HCT116 (cell line): ENCODE measurements at regions not wholly inside any gene's neighbourhood (a gene's known extent, or its start where the extent isn't known, plus 50 kb on each side); places are given as distances from the start of the nearest gene placed in this dataset.

Experiments used
- ATF3 ChIP-seq: IDR thresholded peaks from 2 replicates; pipeline ENCODE4 v1.6.1; 2012
- CEBPB ChIP-seq: IDR thresholded peaks from 2 replicates; pipeline ENCODE4 v1.6.1; 2012; ENCODE audit warnings: low read depth
- CTCF ChIP-seq, 3 experiments: fragments of 200-600 bp in 1 of 3; sonication (generic) in 1 of 3; IDR thresholded peaks in 2 of 3; conservative IDR thresholded peaks in 1 of 3; 2 replicates each; pipeline ENCODE4 v1.5.1; 2012 to 2017; ENCODE audit warnings: low read depth in 2 of 3, low read length in 2 of 3, antibody characterized with exemption in 1 of 3, borderline replicate concordance in 1 of 3, control low read depth in 1 of 3, mild to moderate bottlenecking in 1 of 3, mixed read lengths in 1 of 3, mixed run types in 1 of 3, moderate library complexity in 1 of 3; ENCODE audit not compliant: insufficient read depth in 1 of 3
- EZH2 ChIP-seq: fragments of 200-600 bp; sonication (generic); IDR thresholded peaks from 2 replicates; pipeline ENCODE4 v1.6.1; 2017; ENCODE audit warnings: antibody characterized with exemption, mixed run types
- FOSL1 ChIP-seq: IDR thresholded peaks from 2 replicates; pipeline ENCODE4 v1.6.1; 2012; ENCODE audit warnings: low read depth
- MAX ChIP-seq: IDR thresholded peaks from 2 replicates; pipeline ENCODE4 v1.6.1; 2012
- POLR2A ChIP-seq: IDR thresholded peaks from 2 replicates; pipeline ENCODE4 v1.7.0; 2011; ENCODE audit warnings: borderline replicate concordance; ENCODE audit not compliant: insufficient read depth, insufficient read length; ENCODE audit errors: extremely low read depth
- POLR2AphosphoS5 ChIP-seq: IDR thresholded peaks from 2 replicates; pipeline ENCODE4 v1.6.1; 2011; ENCODE audit warnings: mild to moderate bottlenecking, low read depth, low read length, moderate library complexity
- RAD21 ChIP-seq: IDR thresholded peaks from 2 replicates; pipeline ENCODE4 v1.6.1; 2012; ENCODE audit warnings: low read depth, mild to moderate bottlenecking
- SIN3A ChIP-seq: IDR thresholded peaks from 2 replicates; pipeline ENCODE4 v1.6.1; 2012; ENCODE audit warnings: low read depth
- SP1 ChIP-seq: IDR thresholded peaks from 2 replicates; pipeline ENCODE4 v1.6.1; 2012; ENCODE audit warnings: low read depth
- ZNF274 ChIP-seq: fragments of 200-500 bp; sonication (Bioruptor generic); IDR thresholded peaks from 2 replicates; pipeline ENCODE4 v1.6.1; 2014; ENCODE audit warnings: mild to moderate bottlenecking, low read depth, low read length, inconsistent platforms

- TF ChIP-seq POLR2AphosphoS5 = no peak
- TF ChIP-seq SIN3A = no peak
- no peak for TF ChIP-seq CTCF (IDR thresholded peaks at IDR 0.05 in 2 of 3, conservative IDR thresholded peaks at IDR 0.05 in 1 of 3; ENCODE audit: borderline replicate concordance in 1 of 3, insufficient read depth in 1 of 3, low read depth in 2 of 3, low read length in 2 of 3)
- TF ChIP-seq POLR2A = no peak
- no peak for TF ChIP-seq RAD21
- no peak for TF ChIP-seq FOSL1
- no peak for TF ChIP-seq MAX
- no peak for TF ChIP-seq ATF3
- TF ChIP-seq SP1 = no peak
- TF ChIP-seq EZH2 = no peak
- TF ChIP-seq CEBPB = no peak
- TF ChIP-seq ZNF274 = no peak
Observed at GRCh38 chr13:110045202-110045601, 258.8 kb upstream of the IRS2 start.
